ENCODE measurements at regions not wholly inside any gene's neighbourhood (a gene's known extent, or its start where the extent isn't known, plus 50 kb on each side); places are given as distances from the start of the nearest gene placed in this dataset.
"Not testable (repeated sequence)": the region's sequence is repeated elsewhere in the genome, so short reads cannot be mapped to it uniquely, and the experiment has no call there.

- no peak for DNase-seq
Observed at GRCh38 chr12:58069268-58069963, 128.0 kb downstream of the ATP23 start.

- no peak for DNase-seq
Observed at GRCh38 chr12:58071994-58072393, 130.6 kb downstream of the ATP23 start.

GRCh38 chr12:58074259-58074658 is 132.9 kb downstream of the ATP23 start:
- DNase-seq: no peak

GRCh38 chr12:58079806-58080205 is 138.4 kb downstream of the ATP23 start:
- no peak for DNase-seq

- DNase-seq: no peak
Observed at GRCh38 chr12:58081488-58081887, 140.1 kb downstream of the ATP23 start.

- no peak for DNase-seq
Observed at GRCh38 chr12:58082996-58083395, 141.6 kb downstream of the ATP23 start.

- no peak for DNase-seq
Observed at GRCh38 chr12:58086006-58086405, 144.6 kb downstream of the ATP23 start.

GRCh38 chr12:58086930-58087329 is 145.6 kb downstream of the ATP23 start:
- no peak for DNase-seq

GRCh38 chr12:58087423-58088127 is 146.2 kb downstream of the ATP23 start:
- DNase-seq: no peak

- DNase-seq: no peak
Observed at GRCh38 chr12:58089588-58089987, 148.2 kb downstream of the ATP23 start.

- no peak for DNase-seq
Observed at GRCh38 chr12:58090685-58091084, 149.3 kb downstream of the ATP23 start.

GRCh38 chr12:58095002-58095401 is 153.6 kb downstream of the ATP23 start:
- no peak for DNase-seq

- no peak for DNase-seq
Observed at GRCh38 chr12:58097741-58098140, 156.4 kb downstream of the ATP23 start.

- DNase-seq: no peak
Observed at GRCh38 chr12:58099476-58099875, 158.1 kb downstream of the ATP23 start.

- DNase-seq: no peak
Observed at GRCh38 chr12:58104351-58104755, 163.0 kb downstream of the ATP23 start.

- DNase-seq: no peak
Observed at GRCh38 chr12:58105225-58106119, 164.1 kb downstream of the ATP23 start.

GRCh38 chr12:58106195-58106594 is 164.8 kb downstream of the ATP23 start:
- DNase-seq: no peak

- no peak for DNase-seq
Observed at GRCh38 chr12:58117201-58117600, 175.8 kb downstream of the ATP23 start.

GRCh38 chr12:58117667-58118066 is 176.3 kb downstream of the ATP23 start:
- DNase-seq: no peak

GRCh38 chr12:58125761-58126160 is 184.4 kb downstream of the ATP23 start:
- DNase-seq: not testable (repeated sequence)

GRCh38 chr12:58131986-58132755 is 190.8 kb downstream of the ATP23 start:
- no peak for DNase-seq

GRCh38 chr12:58138424-58138823 is 197.1 kb downstream of the ATP23 start:
- DNase-seq: no peak

- DNase-seq: no peak
Observed at GRCh38 chr12:58139894-58140293, 198.5 kb downstream of the ATP23 start.
